H1 (cell line): ENCODE measurements at regions not wholly inside any gene's neighbourhood (a gene's known extent, or its start where the extent isn't known, plus 50 kb on each side); places are given as distances from the start of the nearest gene placed in this dataset.

Experiments used
- CTCF ChIA-PET: fragments of 300-600 bp; sonication (Branson Sonifier 250); formaldehyde crosslinking; loops from one replicate; lab custom pipeline; 2021; ENCODE audit not compliant: partially characterized antibody; lab: Charles Lee
- POLR2A ChIA-PET: fragments of 300-600 bp; sonication (Branson Sonifier 250); formaldehyde crosslinking; loops from one replicate; lab custom pipeline; 2021; ENCODE audit warnings: inconsistent platforms; ENCODE audit not compliant: partially characterized antibody; lab: Charles Lee
- DNase-seq, 2 experiments: peaks; one replicate each; pipeline versions ENCODE4 v3.0.0 to v3.0.0-alpha.2; 2010 to 2022; ENCODE audit warnings: low spot score in 2 of 2, low read depth in 1 of 2, mixed read lengths in 1 of 2
- FAIRE-seq: peaks from 2 replicates; lab custom pipeline; 2011; peaks lifted over from hg19 to GRCh38; lab: Jason Lieb, UNC
- H2AFZ ChIP-seq: 2 replicates; pipeline ENCODE4 v1.8.1; 2012; ENCODE audit warnings: low read length, inconsistent platforms
- H2AK5ac ChIP-seq: 2 replicates; pipeline ENCODE4 v1.6.1; 2013; ENCODE audit warnings: low read depth, low read length
- H2BK120ac ChIP-seq: replicated peaks from 2 replicates; pipeline ENCODE3; 2013; ENCODE audit warnings: low read depth, low read length, inconsistent platforms
- H2BK12ac ChIP-seq: 2 replicates; pipeline ENCODE4 v1.6.1; 2013; ENCODE audit warnings: low read depth, low read length
- H2BK15ac ChIP-seq: 2 replicates; pipeline ENCODE4 v1.6.1; 2013; ENCODE audit warnings: low read length
- H2BK20ac ChIP-seq: 2 replicates; pipeline ENCODE4 v1.6.1; 2013; ENCODE audit warnings: low read length
- H2BK5ac ChIP-seq: 2 replicates; pipeline ENCODE4 v1.6.1; 2013; ENCODE audit warnings: low read depth, low read length
- H3K14ac ChIP-seq: 2 replicates; pipeline ENCODE4 v1.6.1; 2013; ENCODE audit warnings: inconsistent platforms; ENCODE audit not compliant: insufficient read length
- H3K18ac ChIP-seq: 2 replicates; pipeline ENCODE4 v1.6.1; 2013; ENCODE audit warnings: low read length; ENCODE audit errors: extremely low read depth
- H3K23ac ChIP-seq: 2 replicates; pipeline ENCODE4 v1.6.1; 2013; ENCODE audit warnings: inconsistent platforms; ENCODE audit not compliant: insufficient read length
- H3K23me2 ChIP-seq: 2 replicates; pipeline ENCODE4 v1.6.1; 2013; ENCODE audit warnings: low read depth, low read length
- H3K27ac ChIP-seq: 2 replicates; pipeline ENCODE4 v1.6.1; 2011; ENCODE audit warnings: low read depth, low read length, inconsistent platforms
- H3K27me3 ChIP-seq, 4 experiments: replicated peaks in 1 of 4; 1 replicate in 1 of 4; 2 replicates in 3 of 4; pipeline versions ENCODE4 v1.6.1 to v1.8.1; 2011 to 2013; ENCODE audit warnings: low read length in 3 of 4, mild to moderate bottlenecking in 3 of 4, inconsistent platforms in 2 of 4, mixed read lengths in 2 of 4, moderate library complexity in 1 of 4; ENCODE audit not compliant: control insufficient read depth in 3 of 4, insufficient read depth in 3 of 4; ENCODE audit errors: extremely low read depth in 1 of 4
- H3K36me3 ChIP-seq, 4 experiments: 2 replicates each; pipeline versions ENCODE4 v1.6.1 to v1.8.1; 2011 to 2013; ENCODE audit warnings: mild to moderate bottlenecking in 4 of 4, low read length in 3 of 4, moderate library complexity in 2 of 4, control low read depth in 1 of 4, inconsistent platforms in 1 of 4; ENCODE audit not compliant: insufficient read depth in 4 of 4, control insufficient read depth in 2 of 4
- H3K4ac ChIP-seq: replicated peaks from 2 replicates; pipeline ENCODE3; 2013; ENCODE audit warnings: low read length, low read depth, mixed read lengths, inconsistent platforms; ENCODE audit not compliant: insufficient read length
- H3K4me1 ChIP-seq, 4 experiments: replicated peaks in 1 of 4; 1 replicate in 1 of 4; 2 replicates in 3 of 4; pipeline versions ENCODE4 v1.6.1 to v1.8.1; 2011 to 2013; ENCODE audit warnings: low read length in 3 of 4, inconsistent platforms in 2 of 4, mixed read lengths in 1 of 4; ENCODE audit not compliant: insufficient read depth in 4 of 4, control insufficient read depth in 3 of 4
- H3K4me2 ChIP-seq, 2 experiments: 2 replicates each; pipeline versions ENCODE4 v1.6.1 to v1.8.1; 2011 to 2013; ENCODE audit warnings: low read depth in 2 of 2, low read length in 2 of 2, control low read depth in 1 of 2, inconsistent platforms in 1 of 2, mild to moderate bottlenecking in 1 of 2; ENCODE audit not compliant: insufficient read depth in 1 of 2
- H3K4me3 ChIP-seq, 4 experiments: fragments of 200-600, 300-600 bp in 1 of 4; sonication (generic), shearing (Covaris generic), sonication (Bioruptor Twin) in 1 of 4; 2 replicates each; pipeline versions ENCODE4 v1.5.1 to v1.8.1; 2011 to 2016; ENCODE audit warnings: low read length in 4 of 4, low read depth in 3 of 4, control low read depth in 2 of 4, inconsistent platforms in 2 of 4, mild to moderate bottlenecking in 2 of 4, mixed read lengths in 1 of 4, moderate library complexity in 1 of 4; ENCODE audit not compliant: insufficient read depth in 2 of 4; ENCODE audit errors: extremely low read depth in 1 of 4
- H3K56ac ChIP-seq: replicated peaks from 2 replicates; pipeline ENCODE3; 2013; ENCODE audit warnings: low read depth, mild to moderate bottlenecking, mixed read lengths, low read length, inconsistent platforms; ENCODE audit not compliant: insufficient read length
- H3K79me1 ChIP-seq: 2 replicates; pipeline ENCODE4 v1.6.1; 2013; ENCODE audit warnings: low read depth, low read length, control low read depth
- H3K79me2 ChIP-seq, 2 experiments: 2 replicates each; pipeline versions ENCODE4 v1.6.1 to v1.8.1; 2012 to 2013; ENCODE audit warnings: low read length in 2 of 2, mild to moderate bottlenecking in 2 of 2, inconsistent platforms in 1 of 2; ENCODE audit not compliant: insufficient read depth in 2 of 2, control insufficient read depth in 1 of 2
- H3K9ac ChIP-seq, 4 experiments: replicated peaks in 1 of 4; 1 replicate in 1 of 4; 2 replicates in 3 of 4; pipeline versions ENCODE4 v1.6.1 to v1.8.1; 2011 to 2013; ENCODE audit warnings: low read depth in 3 of 4, low read length in 3 of 4, control low read depth in 2 of 4, mild to moderate bottlenecking in 2 of 4, moderate library complexity in 2 of 4, inconsistent platforms in 1 of 4; ENCODE audit errors: extremely low read depth in 1 of 4
- H3K9me3 ChIP-seq, 2 experiments: 2 replicates each; pipeline versions ENCODE4 v1.6.1 to v1.8.1; 2012 to 2013; ENCODE audit warnings: mild to moderate bottlenecking in 2 of 2, moderate library complexity in 2 of 2, control low read depth in 1 of 2, inconsistent platforms in 1 of 2, low read depth in 1 of 2, low read length in 1 of 2, mixed read lengths in 1 of 2; ENCODE audit not compliant: insufficient read depth in 2 of 2
- H4K20me1 ChIP-seq, 2 experiments: replicated peaks in 1 of 2; 2 replicates each; pipeline versions ENCODE3 to v1.8.1; 2011 to 2013; ENCODE audit warnings: inconsistent platforms in 2 of 2, low read length in 2 of 2, mild to moderate bottlenecking in 1 of 2; ENCODE audit not compliant: insufficient read depth in 2 of 2, control insufficient read depth in 1 of 2
- H4K5ac ChIP-seq: 2 replicates; pipeline ENCODE4 v1.6.1; 2013; ENCODE audit warnings: low read length, low read depth, mixed read lengths, inconsistent platforms; ENCODE audit not compliant: insufficient read length
- H4K8ac ChIP-seq: 2 replicates; pipeline ENCODE4 v1.8.0; 2013; ENCODE audit warnings: mild to moderate bottlenecking, moderate library complexity, low read length, inconsistent platforms; ENCODE audit not compliant: insufficient read depth; ENCODE audit errors: extremely low read depth
- H4K91ac ChIP-seq: replicated peaks from 2 replicates; pipeline ENCODE3; 2013; ENCODE audit warnings: low read length, mixed read lengths, inconsistent platforms; ENCODE audit not compliant: insufficient read length
- JUND ChIP-seq: IDR thresholded peaks from 2 replicates; pipeline ENCODE4 v1.6.1; 2011; ENCODE audit warnings: mild to moderate bottlenecking, improper control_type of control experiment, low read length
- WGBS, 2 experiments: shearing (Covaris generic) in 1 of 2; methylation state at CpG; one replicate each; pipeline versions ENCODE4 v1.1.6 to v1.1.7; 2013 to 2015; ENCODE audit warnings: low lambda C conversion rate in 2 of 2, mixed read lengths in 2 of 2, inconsistent platforms in 1 of 2, low coverage in 1 of 2, missing lambda C conversion rate in 1 of 2; ENCODE audit not compliant: insufficient replicate concordance in 2 of 2, insufficient coverage in 1 of 2, insufficient read length in 1 of 2; ENCODE audit errors: extremely low coverage in 1 of 2, missing lambda C conversion rate in 1 of 2; 5-methylcytosine and 5-hydroxymethylcytosine counted together

DNA sequence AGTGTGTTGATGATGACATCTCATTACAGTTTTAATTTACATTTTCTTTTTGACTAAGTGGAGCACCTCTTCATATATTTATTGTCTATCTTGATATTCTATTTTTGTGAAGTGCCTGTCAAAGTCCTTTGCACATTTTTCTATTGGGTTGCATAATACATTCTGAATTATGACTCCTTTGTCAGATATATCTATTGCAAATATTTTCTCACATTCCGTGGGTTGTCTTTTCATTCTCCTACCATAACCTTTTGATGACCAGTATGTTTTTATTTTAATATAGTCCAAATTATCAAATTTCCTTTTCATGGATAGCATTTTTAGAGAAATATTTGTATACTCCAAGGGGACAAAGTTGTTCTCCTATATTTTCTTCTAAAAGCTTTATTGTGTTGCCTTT is 126.4 kb downstream of the PJA1 start:
- Histone ChIP-seq H2BK5ac (no peak overlapping the region), H2AFZ (no peak overlapping the region), H3K36me3 (no peaks in the 10 kb centered on the region), H4K5ac (no peak overlapping the region), H3K23ac (no peak overlapping the region), H2BK15ac (no peak overlapping the region), H3K4me3 (no peak overlapping the region), H3K79me2 (no peaks in the 10 kb centered on the region), H3K79me1 (no peaks in the 10 kb centered on the region), H3K56ac (no peak overlapping the region), H4K91ac (no peak overlapping the region), H3K23me2 (no peaks in the 10 kb centered on the region), H3K27me3 (no peaks in the 10 kb centered on the region), H3K9me3 (no peaks in the 10 kb centered on the region), H4K20me1 (no peaks in the 10 kb centered on the region), H3K14ac (no peak overlapping the region), H3K27ac (no peak overlapping the region), H2AK5ac (no peak overlapping the region), H3K9ac (no peak overlapping the region), H2BK120ac (no peak overlapping the region), H2BK12ac (no peak overlapping the region), H3K4ac (no peak overlapping the region), H3K18ac (no peak overlapping the region), H2BK20ac (no peak overlapping the region), H3K4me2 (no peak overlapping the region), H4K8ac (no peak overlapping the region), H3K4me1 (peaks cover 0 to 5% (median 1%) of the 10 kb centered on the region in 4 experiments; a peak in 3 of 7 replicates)
- CTCF ChIA-PET: interaction anchor here (1.2 kb wide), 1 partner anchor 204 kb away, joined by 3 read pairs; no protein-coding TSS in a partner anchor
- 70% methylated on average over 1 of the region's 1 CpG; no CpG with 5 or more reads in 1 of the 2 experiments for WGBS, 2 experiments
- FAIRE-seq (no peak), DNase-seq (no peak)
- POLR2A ChIA-PET: no interaction called here
- TF ChIP-seq JUND: no peak
